ENCODE measurements at regions not wholly inside any gene's neighbourhood (a gene's known extent, or its start where the extent isn't known, plus 50 kb on each side); places are given as distances from the start of the nearest gene placed in this dataset.

DNA sequence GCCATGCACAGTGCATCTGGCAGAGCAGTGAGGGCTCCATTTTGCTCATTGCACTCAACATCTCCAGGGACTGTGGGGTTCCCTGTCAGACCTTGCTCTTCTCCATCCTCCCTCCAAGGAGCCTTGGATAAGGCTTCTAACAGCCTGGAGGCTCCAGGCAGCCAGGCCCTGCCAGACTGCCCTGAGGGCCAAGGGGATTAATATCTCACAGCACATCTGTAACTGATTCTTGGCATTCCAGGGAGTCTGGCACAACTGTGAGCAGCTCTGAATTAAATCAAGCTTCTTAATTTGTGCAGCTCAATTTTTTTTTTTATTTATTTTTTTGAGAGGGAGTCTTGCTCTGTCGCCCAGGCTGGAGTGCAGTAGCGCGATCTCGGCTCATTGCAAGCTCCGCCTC is 224.5 kb upstream of the PGRMC2 start:
- no peaks in the 10 kb centered on the region for H3K9me2 ChIP-seq (replicated peaks; ENCODE audit: low read depth, low read length)
- no peaks in the 10 kb centered on the region for H3K79me2 ChIP-seq (ENCODE audit: insufficient read depth, low read length)
- no peaks in the 10 kb centered on the region for H3K27me3 ChIP-seq (ENCODE audit: insufficient read depth, low read length, poor library complexity, severe bottlenecking)
- TF ChIP-seq EZH2phosphoT487 (IDR thresholded peaks at IDR 0.05; ENCODE audit: borderline replicate concordance) (no peak), CTCF (conservative IDR thresholded peaks at IDR 0.05; ENCODE audit: low read length) (no peak)
- H4K20me1 ChIP-seq (ENCODE audit: insufficient read depth, low read length, poor library complexity, severe bottlenecking) = no peaks in the 10 kb centered on the region
- H3K9ac ChIP-seq (ENCODE audit: low read depth, low read length, poor library complexity, severe bottlenecking) = no peak overlapping the region
- H2AFZ ChIP-seq (ENCODE audit: low read length) = no peak overlapping the region
- no peaks in the 10 kb centered on the region for H3K9me3 ChIP-seq (ENCODE audit: insufficient read depth, low read depth, low read length)
- no peaks in the 10 kb centered on the region for H3F3A ChIP-seq (ENCODE audit: low read depth)
- no peak overlapping the region for H3K4me2 ChIP-seq (ENCODE audit: low read depth, low read length, poor library complexity, severe bottlenecking)
- H3K36me3 ChIP-seq (ENCODE audit: insufficient read depth, low read length) = no peaks in the 10 kb centered on the region
- no peak overlapping the region for H3K4me3 ChIP-seq (ENCODE audit: low read length, poor library complexity, severe bottlenecking)
- H3K4me1 ChIP-seq (ENCODE audit: insufficient read depth, low read length, poor library complexity, severe bottlenecking) = peaks cover 5% of the 10 kb centered on the region

DNA sequence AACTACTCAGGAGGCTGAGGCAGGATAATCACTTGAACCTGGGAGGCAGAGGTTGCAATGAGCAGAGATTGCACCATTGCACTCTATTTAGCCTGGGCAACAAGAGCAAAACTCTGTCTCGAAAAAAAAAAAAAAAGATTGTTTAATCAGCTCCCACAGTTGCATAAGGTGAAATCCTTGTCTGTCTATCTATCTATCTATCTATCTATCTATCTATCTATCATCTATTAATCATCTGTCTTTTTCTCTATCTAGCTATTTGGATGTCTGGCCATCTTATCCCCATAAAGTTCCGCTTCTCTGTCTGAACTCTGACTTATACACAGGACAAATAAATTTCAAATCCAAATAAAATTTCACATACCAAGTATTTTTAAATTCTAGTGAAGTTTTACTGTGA is 223.2 kb upstream of the PGRMC2 start:
- Histone ChIP-seq H4K20me1 (ENCODE audit: insufficient read depth, low read length, poor library complexity, severe bottlenecking) (no peaks in the 10 kb centered on the region), H3K9me3 (ENCODE audit: insufficient read depth, low read depth, low read length) (no peaks in the 10 kb centered on the region), H3K9ac (ENCODE audit: low read depth, low read length, poor library complexity, severe bottlenecking) (no peak overlapping the region), H3K4me3 (ENCODE audit: low read length, poor library complexity, severe bottlenecking) (no peak overlapping the region), H3K36me3 (ENCODE audit: insufficient read depth, low read length) (no peaks in the 10 kb centered on the region), H3K79me2 (ENCODE audit: insufficient read depth, low read length) (no peaks in the 10 kb centered on the region), H3F3A (ENCODE audit: low read depth) (no peaks in the 10 kb centered on the region), H3K4me1 (ENCODE audit: insufficient read depth, low read length, poor library complexity, severe bottlenecking) (peaks cover 5% of the 10 kb centered on the region), H3K27me3 (ENCODE audit: insufficient read depth, low read length, poor library complexity, severe bottlenecking) (no peaks in the 10 kb centered on the region), H3K4me2 (ENCODE audit: low read depth, low read length, poor library complexity, severe bottlenecking) (no peak overlapping the region), H2AFZ (ENCODE audit: low read length) (no peak overlapping the region), H3K9me2 (replicated peaks; ENCODE audit: low read depth, low read length) (no peaks in the 10 kb centered on the region)
- TF ChIP-seq EZH2phosphoT487 (IDR thresholded peaks at IDR 0.05; ENCODE audit: borderline replicate concordance) (no peak), CTCF (conservative IDR thresholded peaks at IDR 0.05; ENCODE audit: low read length) (no peak)

DNA sequence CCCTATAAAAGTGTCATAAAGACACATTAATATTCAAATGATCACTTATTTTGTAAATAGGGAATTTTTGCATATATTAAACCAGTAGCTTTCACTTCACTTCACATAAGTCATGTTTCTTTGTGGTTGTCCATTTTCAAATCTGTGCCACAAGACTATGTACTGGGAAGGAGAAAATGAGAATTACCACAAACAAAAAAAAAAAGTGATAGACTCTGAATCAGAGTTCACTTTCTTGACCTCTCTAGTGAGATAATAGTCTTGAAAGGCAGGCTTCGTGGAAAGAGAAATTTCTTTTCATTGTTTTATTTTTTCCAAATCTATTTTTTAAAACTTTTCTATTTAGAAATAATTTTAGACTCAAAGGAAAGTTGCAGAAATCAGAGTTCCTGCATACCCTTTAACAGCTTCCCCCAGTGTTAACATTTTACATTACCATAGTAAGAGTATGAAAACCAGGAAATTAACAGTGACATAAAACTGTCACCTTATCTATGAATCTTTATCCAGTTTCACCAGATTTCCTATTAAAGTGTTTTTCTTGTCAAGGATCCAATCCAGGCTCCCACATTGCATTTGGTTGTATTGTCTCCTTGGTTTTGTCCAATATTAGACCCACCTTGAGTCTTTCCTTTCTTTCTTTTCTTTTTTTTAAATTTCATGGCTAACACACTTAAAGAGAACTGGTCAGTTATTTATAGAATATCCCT is 215.4 kb upstream of the PGRMC2 start:
- no peak overlapping the region for H3K9ac ChIP-seq (ENCODE audit: low read depth, low read length, poor library complexity, severe bottlenecking)
- no peak overlapping the region for H3K4me2 ChIP-seq (ENCODE audit: low read depth, low read length, poor library complexity, severe bottlenecking)
- H3K27me3 ChIP-seq (ENCODE audit: insufficient read depth, low read length, poor library complexity, severe bottlenecking) = no peaks in the 10 kb centered on the region
- no peaks in the 10 kb centered on the region for H3K9me3 ChIP-seq (ENCODE audit: insufficient read depth, low read depth, low read length)
- no peaks in the 10 kb centered on the region for H3K79me2 ChIP-seq (ENCODE audit: insufficient read depth, low read length)
- TF ChIP-seq EZH2phosphoT487 (IDR thresholded peaks at IDR 0.05; ENCODE audit: borderline replicate concordance) = no peak
- no peaks in the 10 kb centered on the region for H3F3A ChIP-seq (ENCODE audit: low read depth)
- H2AFZ ChIP-seq (ENCODE audit: low read length) = no peak overlapping the region
- no peaks in the 10 kb centered on the region for H3K4me1 ChIP-seq (ENCODE audit: insufficient read depth, low read length, poor library complexity, severe bottlenecking)
- H3K36me3 ChIP-seq (ENCODE audit: insufficient read depth, low read length) = no peaks in the 10 kb centered on the region
- H4K20me1 ChIP-seq (ENCODE audit: insufficient read depth, low read length, poor library complexity, severe bottlenecking) = no peaks in the 10 kb centered on the region
- no peak overlapping the region for H3K4me3 ChIP-seq (ENCODE audit: low read length, poor library complexity, severe bottlenecking)
- no peaks in the 10 kb centered on the region for H3K9me2 ChIP-seq (replicated peaks; ENCODE audit: low read depth, low read length)

DNA sequence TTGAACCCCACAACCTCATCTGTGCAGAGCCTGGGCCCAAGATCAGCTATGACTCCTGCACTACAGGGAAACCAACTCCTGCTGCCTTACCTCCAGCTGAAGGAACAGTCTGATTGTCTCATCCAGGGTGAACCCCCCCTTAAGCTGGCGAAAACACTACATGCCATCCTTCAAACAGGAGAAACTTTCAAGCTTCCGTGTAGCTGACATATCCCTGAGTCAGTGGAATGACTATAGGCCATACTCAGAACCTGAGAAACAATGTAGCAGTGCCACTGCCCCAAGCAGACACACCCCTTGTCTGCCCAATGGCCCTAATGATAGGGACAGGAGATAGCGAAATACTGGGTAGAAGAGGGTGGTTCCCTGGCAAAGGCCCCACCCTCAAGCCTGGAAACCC is 213.6 kb upstream of the PGRMC2 start:
- TF ChIP-seq EZH2phosphoT487 (IDR thresholded peaks at IDR 0.05; ENCODE audit: borderline replicate concordance) = no peak
- no peak for TF ChIP-seq CTCF (conservative IDR thresholded peaks at IDR 0.05; ENCODE audit: low read length)
- Histone ChIP-seq H3K36me3 (ENCODE audit: insufficient read depth, low read length) (no peaks in the 10 kb centered on the region), H4K20me1 (ENCODE audit: insufficient read depth, low read length, poor library complexity, severe bottlenecking) (no peaks in the 10 kb centered on the region), H3F3A (ENCODE audit: low read depth) (no peaks in the 10 kb centered on the region), H2AFZ (ENCODE audit: low read length) (no peak overlapping the region), H3K9me2 (replicated peaks; ENCODE audit: low read depth, low read length) (no peaks in the 10 kb centered on the region), H3K4me3 (ENCODE audit: low read length, poor library complexity, severe bottlenecking) (no peak overlapping the region), H3K27me3 (ENCODE audit: insufficient read depth, low read length, poor library complexity, severe bottlenecking) (no peaks in the 10 kb centered on the region), H3K9me3 (ENCODE audit: insufficient read depth, low read depth, low read length) (no peaks in the 10 kb centered on the region), H3K4me1 (ENCODE audit: insufficient read depth, low read length, poor library complexity, severe bottlenecking) (no peaks in the 10 kb centered on the region), H3K4me2 (ENCODE audit: low read depth, low read length, poor library complexity, severe bottlenecking) (no peak overlapping the region), H3K9ac (ENCODE audit: low read depth, low read length, poor library complexity, severe bottlenecking) (no peak overlapping the region), H3K79me2 (ENCODE audit: insufficient read depth, low read length) (no peaks in the 10 kb centered on the region)
